SJCRH30 (cell line): ENCODE measurements at regions not wholly inside any gene's neighbourhood (a gene's known extent, or its start where the extent isn't known, plus 50 kb on each side); places are given as distances from the start of the nearest gene placed in this dataset.
"Not testable (repeated sequence)": the region's sequence is repeated elsewhere in the genome, so short reads cannot be mapped to it uniquely, and the experiment has no call there.

Experiments
- DNase-seq, 2 experiments: peaks; one replicate each; pipeline ENCODE4 v3.0.0-alpha.2; 2015 to 2020
- H3K27ac ChIP-seq: fragments of 250-450 bp; sonication (Bioruptor Pico); 2 replicates; pipeline ENCODE4 v1.5.1; 2020; ENCODE audit warnings: mild to moderate bottlenecking, moderate library complexity
- H3K27me3 ChIP-seq: fragments of 250-450 bp; sonication (Bioruptor Pico); 2 replicates; pipeline ENCODE4 v1.5.1; 2020; ENCODE audit warnings: mild to moderate bottlenecking, moderate library complexity
- H3K36me3 ChIP-seq: fragments of 250-450 bp; sonication (Bioruptor Pico); 2 replicates; pipeline ENCODE4 v1.5.1; 2020; ENCODE audit warnings: mild to moderate bottlenecking, moderate library complexity
- H3K4me1 ChIP-seq: fragments of 250-450 bp; sonication (Bioruptor Pico); 2 replicates; pipeline ENCODE4 v1.5.1; 2020; ENCODE audit warnings: mild to moderate bottlenecking, moderate library complexity
- H3K4me3 ChIP-seq: fragments of 250-450 bp; sonication (Bioruptor Pico); 2 replicates; pipeline ENCODE4 v1.5.1; 2020; ENCODE audit warnings: mild to moderate bottlenecking, moderate library complexity
- H3K9me3 ChIP-seq: fragments of 250-450 bp; sonication (Bioruptor Pico); replicated peaks from 2 replicates; pipeline ENCODE4 v1.5.1; 2020; ENCODE audit warnings: mild to moderate bottlenecking, moderate library complexity

DNA sequence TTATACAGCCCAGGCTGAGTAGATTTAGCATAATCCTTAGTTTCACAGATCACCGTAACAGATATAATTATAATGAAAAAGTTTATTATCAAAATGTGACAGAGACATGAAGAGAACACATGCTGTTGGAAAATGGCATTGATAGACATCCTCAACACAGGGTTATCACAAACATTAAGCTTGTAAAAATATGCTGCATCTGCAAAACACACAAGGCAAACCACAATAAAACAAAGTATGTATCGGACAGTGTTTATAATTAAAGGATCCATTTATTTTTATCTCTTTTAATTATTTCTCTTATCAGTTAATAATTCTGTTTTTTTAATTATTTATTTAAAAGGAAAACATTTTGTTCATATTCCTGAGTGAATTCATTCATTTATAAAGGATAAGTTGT, 829.9 kb upstream of the CDH9 start:
- Histone ChIP-seq H3K27ac (no peak overlapping the region), H3K9me3 (no peaks in the 10 kb centered on the region), H3K4me3 (no peak overlapping the region), H3K27me3 (no peaks in the 10 kb centered on the region), H3K4me1 (no peaks in the 10 kb centered on the region), H3K36me3 (no peaks in the 10 kb centered on the region)
- DNase-seq = no peak

- H3K36me3 ChIP-seq = no peaks in the 10 kb centered on the region
- H3K27ac ChIP-seq = no peak overlapping the region
- DNase-seq = no peak
- no peaks in the 10 kb centered on the region for H3K4me1 ChIP-seq
- no peak overlapping the region for H3K4me3 ChIP-seq
- H3K9me3 ChIP-seq = no peaks in the 10 kb centered on the region
- H3K27me3 ChIP-seq = no peaks in the 10 kb centered on the region
Observed at GRCh38 chr5:27855491-27855890, 817.1 kb upstream of the CDH9 start.

GRCh38 chr5:27854243-27854852, 816.0 kb upstream of the CDH9 start:
- no peaks in the 10 kb centered on the region for H3K36me3 ChIP-seq
- H3K4me1 ChIP-seq = no peaks in the 10 kb centered on the region
- no peak for DNase-seq
- no peak overlapping the region for H3K4me3 ChIP-seq
- no peak overlapping the region for H3K27ac ChIP-seq
- H3K27me3 ChIP-seq = no peaks in the 10 kb centered on the region
- H3K9me3 ChIP-seq = no peaks in the 10 kb centered on the region

DNA sequence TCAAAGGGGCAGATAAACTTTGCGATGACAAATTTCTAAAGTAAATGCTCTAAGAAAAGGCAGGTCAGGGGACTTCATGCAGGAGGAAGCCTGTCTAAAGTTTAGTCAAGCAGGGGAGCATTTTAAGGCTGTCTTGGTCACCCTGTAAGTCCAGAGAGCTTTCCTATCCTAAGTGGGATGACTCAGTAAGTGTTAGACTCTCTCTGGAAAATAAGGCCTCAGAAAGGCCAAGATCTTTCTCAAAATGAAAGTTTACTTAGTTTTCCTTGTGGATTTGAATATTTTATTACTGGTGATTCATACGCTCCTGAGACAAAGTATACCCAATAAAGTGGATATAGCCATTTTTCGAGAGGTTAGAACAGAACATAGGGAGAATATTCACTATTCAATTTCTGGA, 806.9 kb upstream of the CDH9 start:
- no peak for DNase-seq
- H3K27ac ChIP-seq = no peak overlapping the region
- H3K4me1 ChIP-seq = no peaks in the 10 kb centered on the region
- no peaks in the 10 kb centered on the region for H3K36me3 ChIP-seq
- H3K27me3 ChIP-seq = no peaks in the 10 kb centered on the region
- no peaks in the 10 kb centered on the region for H3K9me3 ChIP-seq
- H3K4me3 ChIP-seq = no peak overlapping the region

GRCh38 chr5:27836704-27837103, 798.3 kb upstream of the CDH9 start:
- not testable (repeated sequence) for H3K36me3 ChIP-seq, H3K4me3 ChIP-seq, H3K4me1 ChIP-seq, H3K9me3 ChIP-seq, H3K27ac ChIP-seq, H3K27me3 ChIP-seq, DNase-seq

GRCh38 chr5:27832886-27833285, 794.5 kb upstream of the CDH9 start:
- DNase-seq = no peak
- no peaks in the 10 kb centered on the region for H3K9me3 ChIP-seq
- no peaks in the 10 kb centered on the region for H3K4me1 ChIP-seq
- H3K4me3 ChIP-seq = no peak overlapping the region
- H3K36me3 ChIP-seq = no peaks in the 10 kb centered on the region
- H3K27me3 ChIP-seq = no peaks in the 10 kb centered on the region
- no peak overlapping the region for H3K27ac ChIP-seq

GRCh38 chr5:27830546-27830945, 792.2 kb upstream of the CDH9 start:
- DNase-seq = no peak
- peaks cover 5% of the 10 kb centered on the region; the same call in 1 of the 2 replicates for H3K4me1 ChIP-seq
- H3K4me3 ChIP-seq = no peak overlapping the region
- H3K9me3 ChIP-seq = no peaks in the 10 kb centered on the region
- H3K27me3 ChIP-seq = no peaks in the 10 kb centered on the region
- H3K36me3 ChIP-seq = no peaks in the 10 kb centered on the region
- H3K27ac ChIP-seq = no peak overlapping the region

DNA sequence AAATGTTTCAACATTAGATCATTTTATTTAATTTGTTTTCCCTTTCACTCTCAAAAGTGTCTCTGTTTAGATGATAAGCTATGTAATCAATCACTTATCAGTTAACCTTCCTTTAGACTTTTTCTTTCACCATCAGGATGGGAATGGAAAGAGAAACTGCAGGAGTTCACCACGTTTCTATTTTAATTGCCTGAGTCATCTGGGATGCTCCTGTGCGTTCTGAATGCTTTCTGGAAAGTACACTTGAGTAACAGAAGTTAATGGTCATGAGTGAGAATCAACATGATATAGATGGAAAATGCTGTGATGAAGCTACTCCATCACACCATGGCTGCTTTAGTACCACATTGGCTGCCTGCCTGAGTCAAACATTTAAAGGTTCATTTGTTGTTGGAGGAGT, 783.3 kb upstream of the CDH9 start:
- Histone ChIP-seq H3K4me1 (peaks cover 16% of the 10 kb centered on the region), H3K27me3 (no peaks in the 10 kb centered on the region), H3K27ac (no peak overlapping the region), H3K9me3 (no peaks in the 10 kb centered on the region), H3K36me3 (no peaks in the 10 kb centered on the region), H3K4me3 (no peak overlapping the region)
- no peak for DNase-seq

- DNase-seq = peak in 1 of 2 experiments; percentile 60
- Histone ChIP-seq H3K4me3 (no peak overlapping the region), H3K27ac (peak overlapping the region; percentile 55), H3K9me3 (no peaks in the 10 kb centered on the region), H3K27me3 (no peaks in the 10 kb centered on the region), H3K4me1 (peaks cover 13% of the 10 kb centered on the region), H3K36me3 (no peaks in the 10 kb centered on the region)
Observed at GRCh38 chr5:27818888-27819287, 780.5 kb upstream of the CDH9 start.

- Histone ChIP-seq H3K27me3 (no peaks in the 10 kb centered on the region), H3K36me3 (no peaks in the 10 kb centered on the region), H3K4me1 (peaks cover 13% of the 10 kb centered on the region), H3K9me3 (no peaks in the 10 kb centered on the region), H3K27ac (no peak overlapping the region), H3K4me3 (no peak overlapping the region)
- DNase-seq = no peak
Observed at GRCh38 chr5:27814983-27815382, 776.6 kb upstream of the CDH9 start.

- DNase-seq = no peak
- H3K4me3 ChIP-seq = no peak overlapping the region
- no peaks in the 10 kb centered on the region for H3K36me3 ChIP-seq
- H3K27ac ChIP-seq = no peak overlapping the region
- no peaks in the 10 kb centered on the region for H3K9me3 ChIP-seq
- no peaks in the 10 kb centered on the region for H3K27me3 ChIP-seq
- peaks cover 11% of the 10 kb centered on the region for H3K4me1 ChIP-seq
Observed at GRCh38 chr5:27814286-27814685, 775.9 kb upstream of the CDH9 start.

- Histone ChIP-seq H3K27me3 (no peaks in the 10 kb centered on the region), H3K4me3 (no peak overlapping the region), H3K4me1 (no peaks in the 10 kb centered on the region), H3K27ac (no peak overlapping the region), H3K9me3 (no peaks in the 10 kb centered on the region), H3K36me3 (no peaks in the 10 kb centered on the region)
- no peak for DNase-seq
Observed at GRCh38 chr5:27810458-27810857, 772.1 kb upstream of the CDH9 start.

GRCh38 chr5:27797220-27797619, 758.8 kb upstream of the CDH9 start:
- H3K27me3 ChIP-seq = no peaks in the 10 kb centered on the region
- DNase-seq = no peak

DNA sequence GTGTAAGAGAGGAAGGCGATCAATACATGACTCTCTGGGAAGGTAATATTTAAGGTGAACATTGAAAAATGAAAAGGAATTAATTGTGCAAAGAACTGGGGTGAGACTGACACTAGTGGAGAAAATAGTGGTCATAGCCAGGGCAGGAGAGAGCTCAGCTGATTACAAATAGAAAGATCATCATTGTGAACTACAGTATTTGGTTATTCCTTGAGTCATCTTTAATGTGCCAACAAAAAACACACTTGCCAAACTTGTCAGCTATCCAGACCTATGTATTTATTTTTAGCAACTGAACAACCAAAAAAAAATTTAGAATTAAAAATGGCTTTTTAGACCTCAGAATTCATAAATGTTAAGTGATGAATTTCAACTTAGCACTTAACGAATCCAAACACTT, 749.8 kb upstream of the CDH9 start:
- no peak overlapping the region for H3K4me3 ChIP-seq
- H3K27ac ChIP-seq = no peak overlapping the region
- H3K4me1 ChIP-seq = no peaks in the 10 kb centered on the region
- H3K36me3 ChIP-seq = no peaks in the 10 kb centered on the region
- DNase-seq = no peak
- H3K9me3 ChIP-seq = no peaks in the 10 kb centered on the region
- no peaks in the 10 kb centered on the region for H3K27me3 ChIP-seq

More at GRCh38 chr5:27797220-27797619, 758.8 kb upstream of the CDH9 start:
- Histone ChIP-seq H3K4me3 (no peak overlapping the region), H3K27ac (no peak overlapping the region), H3K9me3 (no peaks in the 10 kb centered on the region), H3K4me1 (no peaks in the 10 kb centered on the region), H3K36me3 (no peaks in the 10 kb centered on the region)

- Histone ChIP-seq H3K27ac (no peak overlapping the region), H3K27me3 (no peaks in the 10 kb centered on the region), H3K36me3 (no peaks in the 10 kb centered on the region), H3K4me3 (no peak overlapping the region), H3K9me3 (no peaks in the 10 kb centered on the region), H3K4me1 (no peaks in the 10 kb centered on the region)
- DNase-seq = no peak
Observed at GRCh38 chr5:27784317-27784716, 745.9 kb upstream of the CDH9 start.

DNA sequence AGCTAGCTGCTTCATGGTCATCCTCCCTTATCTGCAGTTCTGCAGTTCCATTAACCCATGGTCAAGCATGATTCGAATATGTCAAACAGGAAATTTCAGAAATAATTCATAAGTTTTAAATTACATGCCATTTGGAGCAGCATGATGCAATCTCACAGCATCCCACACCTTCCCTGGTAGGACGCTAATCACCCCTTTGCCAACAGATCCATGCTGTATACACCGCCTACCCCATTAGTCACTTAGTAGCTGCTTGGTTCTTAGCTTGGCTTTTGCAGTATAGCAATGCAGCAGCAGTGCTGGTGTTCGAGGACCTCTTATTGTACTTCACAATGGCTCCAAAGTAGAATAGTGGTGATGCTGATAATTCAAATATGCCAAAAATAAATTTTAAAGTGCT, 739.7 kb upstream of the CDH9 start:
- no peak overlapping the region for H3K4me3 ChIP-seq

More for the DNA sequence above, 739.7 kb upstream of the CDH9 start:
- Histone ChIP-seq H3K9me3 (no peaks in the 10 kb centered on the region), H3K27ac (no peak overlapping the region), H3K36me3 (no peaks in the 10 kb centered on the region), H3K27me3 (no peaks in the 10 kb centered on the region), H3K4me1 (no peaks in the 10 kb centered on the region)
- DNase-seq = no peak
